Loucy (cell line): ENCODE measurements at regions not wholly inside any gene's neighbourhood (a gene's known extent, or its start where the extent isn't known, plus 50 kb on each side); places are given as distances from the start of the nearest gene placed in this dataset.

ENCODE experiments used
- EZH2phosphoT487 ChIP-seq: fragments of 200-600 bp; IDR thresholded peaks from 2 replicates; pipeline ENCODE4 v1.6.1; 2018; ENCODE audit warnings: antibody characterized with exemption, mild to moderate bottlenecking, moderate library complexity, borderline replicate concordance
- TF ChIP-seq, protein P1 (sequence below): fragments of 200-600 bp; sonication (generic); conservative IDR thresholded peaks from 2 replicates; pipeline ENCODE4 v1.5.1; 2014; ENCODE audit warnings: mild to moderate bottlenecking, antibody characterized with exemption, low read length

DNA sequence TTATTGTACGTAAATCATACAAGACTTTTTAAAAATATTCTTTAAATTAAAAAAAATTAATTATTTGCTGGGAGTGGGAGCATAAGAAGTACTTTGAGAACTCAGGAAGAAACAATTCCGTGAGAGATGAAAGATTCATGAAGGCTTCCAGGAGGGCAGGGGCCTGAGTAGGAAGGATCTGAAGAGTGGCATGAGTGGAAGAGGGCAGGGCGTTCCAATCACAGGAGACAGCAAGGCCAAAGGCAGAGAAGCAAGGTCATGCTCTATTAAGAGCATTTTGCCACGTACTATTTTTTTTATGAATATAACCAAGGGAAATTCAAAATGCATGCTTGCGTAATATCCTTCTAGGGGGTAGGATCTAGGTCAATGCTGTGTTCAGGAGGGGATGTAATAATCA is 265.5 kb downstream of the ZNF608 start:
- TF ChIP-seq, protein P1, sequence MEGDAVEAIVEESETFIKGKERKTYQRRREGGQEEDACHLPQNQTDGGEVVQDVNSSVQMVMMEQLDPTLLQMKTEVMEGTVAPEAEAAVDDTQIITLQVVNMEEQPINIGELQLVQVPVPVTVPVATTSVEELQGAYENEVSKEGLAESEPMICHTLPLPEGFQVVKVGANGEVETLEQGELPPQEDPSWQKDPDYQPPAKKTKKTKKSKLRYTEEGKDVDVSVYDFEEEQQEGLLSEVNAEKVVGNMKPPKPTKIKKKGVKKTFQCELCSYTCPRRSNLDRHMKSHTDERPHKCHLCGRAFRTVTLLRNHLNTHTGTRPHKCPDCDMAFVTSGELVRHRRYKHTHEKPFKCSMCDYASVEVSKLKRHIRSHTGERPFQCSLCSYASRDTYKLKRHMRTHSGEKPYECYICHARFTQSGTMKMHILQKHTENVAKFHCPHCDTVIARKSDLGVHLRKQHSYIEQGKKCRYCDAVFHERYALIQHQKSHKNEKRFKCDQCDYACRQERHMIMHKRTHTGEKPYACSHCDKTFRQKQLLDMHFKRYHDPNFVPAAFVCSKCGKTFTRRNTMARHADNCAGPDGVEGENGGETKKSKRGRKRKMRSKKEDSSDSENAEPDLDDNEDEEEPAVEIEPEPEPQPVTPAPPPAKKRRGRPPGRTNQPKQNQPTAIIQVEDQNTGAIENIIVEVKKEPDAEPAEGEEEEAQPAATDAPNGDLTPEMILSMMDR, result no peak
- TF ChIP-seq EZH2phosphoT487, result no peak
